ENCODE measurements at regions not wholly inside any gene's neighbourhood (a gene's known extent, or its start where the extent isn't known, plus 50 kb on each side); places are given as distances from the start of the nearest gene placed in this dataset.

GRCh38 chr17:73924114-73924908 lies 279.2 kb upstream of the RPL38 start:
- H3K9me3 ChIP-seq: no peaks in the 10 kb centered on the region
- no peak overlapping the region for H3K4me3 ChIP-seq
- no peaks in the 10 kb centered on the region for H3K4me1 ChIP-seq (replicated peaks)
- TF ChIP-seq POLR2A (IDR thresholded peaks at IDR 0.05): no peak
- no peak for TF ChIP-seq POLR2AphosphoS5 (IDR thresholded peaks at IDR 0.05)
- TF ChIP-seq, protein P1, sequence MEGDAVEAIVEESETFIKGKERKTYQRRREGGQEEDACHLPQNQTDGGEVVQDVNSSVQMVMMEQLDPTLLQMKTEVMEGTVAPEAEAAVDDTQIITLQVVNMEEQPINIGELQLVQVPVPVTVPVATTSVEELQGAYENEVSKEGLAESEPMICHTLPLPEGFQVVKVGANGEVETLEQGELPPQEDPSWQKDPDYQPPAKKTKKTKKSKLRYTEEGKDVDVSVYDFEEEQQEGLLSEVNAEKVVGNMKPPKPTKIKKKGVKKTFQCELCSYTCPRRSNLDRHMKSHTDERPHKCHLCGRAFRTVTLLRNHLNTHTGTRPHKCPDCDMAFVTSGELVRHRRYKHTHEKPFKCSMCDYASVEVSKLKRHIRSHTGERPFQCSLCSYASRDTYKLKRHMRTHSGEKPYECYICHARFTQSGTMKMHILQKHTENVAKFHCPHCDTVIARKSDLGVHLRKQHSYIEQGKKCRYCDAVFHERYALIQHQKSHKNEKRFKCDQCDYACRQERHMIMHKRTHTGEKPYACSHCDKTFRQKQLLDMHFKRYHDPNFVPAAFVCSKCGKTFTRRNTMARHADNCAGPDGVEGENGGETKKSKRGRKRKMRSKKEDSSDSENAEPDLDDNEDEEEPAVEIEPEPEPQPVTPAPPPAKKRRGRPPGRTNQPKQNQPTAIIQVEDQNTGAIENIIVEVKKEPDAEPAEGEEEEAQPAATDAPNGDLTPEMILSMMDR (IDR thresholded peaks at IDR 0.05): no peak
- WGBS: 72% methylated on average over 10 of the region's 10 CpGs
- DNase-seq (ENCODE audit: low spot score): no peak
- H3K27ac ChIP-seq: no peak overlapping the region
- H3K27me3 ChIP-seq (replicated peaks; ENCODE audit: insufficient read depth): no peaks in the 10 kb centered on the region
- intact Hi-C loops (cut with DNase I): no loop called here
- H3K36me3 ChIP-seq: no peaks in the 10 kb centered on the region

GRCh38 chr17:73924909-73925186 lies 278.6 kb upstream of the RPL38 start:
- H3K27ac ChIP-seq: no peak overlapping the region
- DNase-seq (ENCODE audit: low spot score): no peak
- no peaks in the 10 kb centered on the region for H3K9me3 ChIP-seq
- intact Hi-C loops (cut with DNase I): no loop called here
- no peaks in the 10 kb centered on the region for H3K36me3 ChIP-seq
- H3K27me3 ChIP-seq (replicated peaks; ENCODE audit: insufficient read depth): no peaks in the 10 kb centered on the region
- no peak overlapping the region for H3K4me3 ChIP-seq
- TF ChIP-seq, protein P1 (IDR thresholded peaks at IDR 0.05): no peak
- TF ChIP-seq POLR2A (IDR thresholded peaks at IDR 0.05): no peak
- no peak for TF ChIP-seq POLR2AphosphoS5 (IDR thresholded peaks at IDR 0.05)
- no peaks in the 10 kb centered on the region for H3K4me1 ChIP-seq (replicated peaks)

GRCh38 chr17:73929860-73930430 lies 273.5 kb upstream of the RPL38 start:
- no peak for DNase-seq (ENCODE audit: low spot score)
- 47% methylated on average over 8 of the region's 8 CpGs for WGBS
- H3K27me3 ChIP-seq (replicated peaks; ENCODE audit: insufficient read depth): no peaks in the 10 kb centered on the region
- no peaks in the 10 kb centered on the region for H3K4me1 ChIP-seq (replicated peaks)
- H3K9me3 ChIP-seq: no peaks in the 10 kb centered on the region
- no peaks in the 10 kb centered on the region for H3K36me3 ChIP-seq
- no peak overlapping the region for H3K27ac ChIP-seq
- intact Hi-C loops (cut with DNase I): no loop called here
- TF ChIP-seq, protein P1 (IDR thresholded peaks at IDR 0.05): no peak
- TF ChIP-seq POLR2AphosphoS5 (IDR thresholded peaks at IDR 0.05) (no peak), POLR2A (IDR thresholded peaks at IDR 0.05) (no peak)
- H3K4me3 ChIP-seq: no peak overlapping the region

- Histone ChIP-seq H3K9me3 (no peaks in the 10 kb centered on the region), H3K27ac (no peak overlapping the region), H3K27me3 (replicated peaks; ENCODE audit: insufficient read depth) (no peaks in the 10 kb centered on the region), H3K4me1 (replicated peaks) (no peaks in the 10 kb centered on the region), H3K36me3 (no peaks in the 10 kb centered on the region), H3K4me3 (no peak overlapping the region)
- TF ChIP-seq POLR2AphosphoS5 (IDR thresholded peaks at IDR 0.05) (no peak), POLR2A (IDR thresholded peaks at IDR 0.05) (no peak)
- TF ChIP-seq, protein P1 (IDR thresholded peaks at IDR 0.05): no peak
- WGBS: 80% methylated on average over 9 of the region's 9 CpGs
- intact Hi-C loops (cut with DNase I): no loop called here
- DNase-seq (ENCODE audit: low spot score): no peak
Observed at GRCh38 chr17:73932216-73932749, 271.2 kb upstream of the RPL38 start.

Measured in prostate gland (tissue), 2 donors.